ENCODE measurements at regions not wholly inside any gene's neighbourhood (a gene's known extent, or its start where the extent isn't known, plus 50 kb on each side); places are given as distances from the start of the nearest gene placed in this dataset.
"Not testable (repeated sequence)": the region's sequence is repeated elsewhere in the genome, so short reads cannot be mapped to it uniquely, and the experiment has no call there.

GRCh38 chr2:158866082-158866481 lies 71.0 kb downstream of the DAPL1 start:
- ATAC-seq (ENCODE audit: low FRiP score); H3K9me3 ChIP-seq (ENCODE audit: control insufficient read depth, low read length); DNase-seq; H3K27ac ChIP-seq (ENCODE audit: low read depth in 1 of 2, low read length in 2 of 2); H3K27me3 ChIP-seq (ENCODE audit: control insufficient read depth in 1 of 2, insufficient read depth in 2 of 2, low read length in 1 of 2); intact Hi-C loops (cut with DNase I); H3K4me3 ChIP-seq (ENCODE audit: low read length in 2 of 2); H3K4me1 ChIP-seq (ENCODE audit: control insufficient read depth in 1 of 2, insufficient read depth in 2 of 2, low read length in 2 of 2); H3K36me3 ChIP-seq (ENCODE audit: control insufficient read depth in 1 of 2, insufficient read depth in 2 of 2, low read length in 1 of 2): not testable (repeated sequence)
- 90 to 94% methylated on average over 12 of the region's 12 CpGs for WGBS, 2 donors

- H3K4me1 ChIP-seq (ENCODE audit: control insufficient read depth in 1 of 2, insufficient read depth in 2 of 2, low read length in 2 of 2); intact Hi-C loops (cut with DNase I); H3K27ac ChIP-seq (ENCODE audit: low read depth in 1 of 2, low read length in 2 of 2); H3K36me3 ChIP-seq (ENCODE audit: control insufficient read depth in 1 of 2, insufficient read depth in 2 of 2, low read length in 1 of 2); H3K9me3 ChIP-seq (ENCODE audit: control insufficient read depth, low read length); H3K4me3 ChIP-seq (ENCODE audit: low read length in 2 of 2); H3K27me3 ChIP-seq (ENCODE audit: control insufficient read depth in 1 of 2, insufficient read depth in 2 of 2, low read length in 1 of 2); ATAC-seq (ENCODE audit: low FRiP score); DNase-seq: not testable (repeated sequence)
- WGBS, 2 donors: 58 to 61% methylated on average over 18 of the region's 18 CpGs
Observed at GRCh38 chr2:158867531-158868191, 72.5 kb downstream of the DAPL1 start.

- H3K27ac ChIP-seq (ENCODE audit: low read depth in 1 of 2, low read length in 2 of 2); H3K9me3 ChIP-seq (ENCODE audit: control insufficient read depth, low read length); H3K4me3 ChIP-seq (ENCODE audit: low read length in 2 of 2); ATAC-seq (ENCODE audit: low FRiP score); H3K4me1 ChIP-seq (ENCODE audit: control insufficient read depth in 1 of 2, insufficient read depth in 2 of 2, low read length in 2 of 2); DNase-seq; intact Hi-C loops (cut with DNase I); H3K36me3 ChIP-seq (ENCODE audit: control insufficient read depth in 1 of 2, insufficient read depth in 2 of 2, low read length in 1 of 2); H3K27me3 ChIP-seq (ENCODE audit: control insufficient read depth in 1 of 2, insufficient read depth in 2 of 2, low read length in 1 of 2): not testable (repeated sequence)
- WGBS, 2 donors: 82 to 87% methylated on average over 7 of the region's 7 CpGs
Observed at GRCh38 chr2:158868386-158868785, 73.3 kb downstream of the DAPL1 start.

- H3K27ac ChIP-seq (ENCODE audit: low read depth in 1 of 2, low read length in 2 of 2); ATAC-seq (ENCODE audit: low FRiP score); H3K9me3 ChIP-seq (ENCODE audit: control insufficient read depth, low read length); H3K36me3 ChIP-seq (ENCODE audit: control insufficient read depth in 1 of 2, insufficient read depth in 2 of 2, low read length in 1 of 2); intact Hi-C loops (cut with DNase I); H3K4me3 ChIP-seq (ENCODE audit: low read length in 2 of 2); DNase-seq; H3K4me1 ChIP-seq (ENCODE audit: control insufficient read depth in 1 of 2, insufficient read depth in 2 of 2, low read length in 2 of 2); H3K27me3 ChIP-seq (ENCODE audit: control insufficient read depth in 1 of 2, insufficient read depth in 2 of 2, low read length in 1 of 2): not testable (repeated sequence)
- 55 to 89% methylated on average over 4 of the region's 6 CpGs for WGBS, 2 donors
Observed at GRCh38 chr2:158869122-158869521, 74.0 kb downstream of the DAPL1 start.

- intact Hi-C loops (cut with DNase I); H3K36me3 ChIP-seq (ENCODE audit: control insufficient read depth in 1 of 2, insufficient read depth in 2 of 2, low read length in 1 of 2): not testable (repeated sequence)
- WGBS, 2 donors: 76 to 89% methylated on average over 11 of the region's 11 CpGs
Observed at GRCh38 chr2:158869609-158870008, 74.5 kb downstream of the DAPL1 start.

GRCh38 chr2:158878003-158878402 lies 82.9 kb downstream of the DAPL1 start:
- H3K4me3 ChIP-seq (ENCODE audit: low read length in 2 of 2): no peak overlapping the region
- no peak overlapping the region for H3K27ac ChIP-seq (ENCODE audit: low read depth in 1 of 2, low read length in 2 of 2)
- ATAC-seq (ENCODE audit: low FRiP score): no peak
- H3K36me3 ChIP-seq (ENCODE audit: control insufficient read depth in 1 of 2, insufficient read depth in 2 of 2, low read length in 1 of 2): no peaks in the 10 kb centered on the region
- no peaks in the 10 kb centered on the region for H3K27me3 ChIP-seq (ENCODE audit: control insufficient read depth in 1 of 2, insufficient read depth in 2 of 2, low read length in 1 of 2)
- 86 to 94% methylated on average over 16 of the region's 16 CpGs for WGBS, 2 donors
- no peaks in the 10 kb centered on the region for H3K9me3 ChIP-seq (ENCODE audit: control insufficient read depth, low read length)
- intact Hi-C loops (cut with DNase I): no loop called here
- H3K4me1 ChIP-seq (ENCODE audit: control insufficient read depth in 1 of 2, insufficient read depth in 2 of 2, low read length in 2 of 2): no peaks in the 10 kb centered on the region
- no peak for DNase-seq

More at GRCh38 chr2:158869609-158870008, 74.5 kb downstream of the DAPL1 start:
- not testable (repeated sequence) for ATAC-seq (ENCODE audit: low FRiP score); H3K4me1 ChIP-seq (ENCODE audit: control insufficient read depth in 1 of 2, insufficient read depth in 2 of 2, low read length in 2 of 2); H3K27ac ChIP-seq (ENCODE audit: low read depth in 1 of 2, low read length in 2 of 2); H3K9me3 ChIP-seq (ENCODE audit: control insufficient read depth, low read length); DNase-seq; H3K4me3 ChIP-seq (ENCODE audit: low read length in 2 of 2); H3K27me3 ChIP-seq (ENCODE audit: control insufficient read depth in 1 of 2, insufficient read depth in 2 of 2, low read length in 1 of 2)

GRCh38 chr2:158879229-158879903 lies 84.2 kb downstream of the DAPL1 start:
- Histone ChIP-seq H3K27me3 (ENCODE audit: control insufficient read depth in 1 of 2, insufficient read depth in 2 of 2, low read length in 1 of 2) (no peaks in the 10 kb centered on the region), H3K4me3 (ENCODE audit: low read length in 2 of 2) (no peak overlapping the region), H3K4me1 (ENCODE audit: control insufficient read depth in 1 of 2, insufficient read depth in 2 of 2, low read length in 2 of 2) (no peaks in the 10 kb centered on the region), H3K27ac (ENCODE audit: low read depth in 1 of 2, low read length in 2 of 2) (no peak overlapping the region), H3K36me3 (ENCODE audit: control insufficient read depth in 1 of 2, insufficient read depth in 2 of 2, low read length in 1 of 2) (no peaks in the 10 kb centered on the region), H3K9me3 (ENCODE audit: control insufficient read depth, low read length) (no peaks in the 10 kb centered on the region)
- 93 to 95% methylated on average over 17 of the region's 17 CpGs for WGBS, 2 donors
- intact Hi-C loops (cut with DNase I): no loop called here
- no peak for DNase-seq
- ATAC-seq (ENCODE audit: low FRiP score): no peak

- WGBS, 2 donors: 90 to 92% methylated on average over 8 of the region's 8 CpGs
- no peaks in the 10 kb centered on the region for H3K27me3 ChIP-seq (ENCODE audit: control insufficient read depth in 1 of 2, insufficient read depth in 2 of 2, low read length in 1 of 2)
- no peak for DNase-seq
Observed at GRCh38 chr2:158882297-158882696, 86.1 kb upstream of the TANC1 start.

GRCh38 chr2:158884552-158884951 lies 83.9 kb upstream of the TANC1 start:
- DNase-seq; H3K4me3 ChIP-seq (ENCODE audit: low read length in 2 of 2); intact Hi-C loops (cut with DNase I); H3K27ac ChIP-seq (ENCODE audit: low read depth in 1 of 2, low read length in 2 of 2); H3K9me3 ChIP-seq (ENCODE audit: control insufficient read depth, low read length); H3K36me3 ChIP-seq (ENCODE audit: control insufficient read depth in 1 of 2, insufficient read depth in 2 of 2, low read length in 1 of 2); H3K4me1 ChIP-seq (ENCODE audit: control insufficient read depth in 1 of 2, insufficient read depth in 2 of 2, low read length in 2 of 2); H3K27me3 ChIP-seq (ENCODE audit: control insufficient read depth in 1 of 2, insufficient read depth in 2 of 2, low read length in 1 of 2); ATAC-seq (ENCODE audit: low FRiP score): not testable (repeated sequence)
- 89 to 92% methylated on average over 3 of the region's 3 CpGs for WGBS, 2 donors

More at GRCh38 chr2:158882297-158882696, 86.1 kb upstream of the TANC1 start:
- Histone ChIP-seq H3K36me3 (ENCODE audit: control insufficient read depth in 1 of 2, insufficient read depth in 2 of 2, low read length in 1 of 2) (no peaks in the 10 kb centered on the region), H3K9me3 (ENCODE audit: control insufficient read depth, low read length) (no peaks in the 10 kb centered on the region), H3K4me3 (ENCODE audit: low read length in 2 of 2) (no peak overlapping the region), H3K27ac (ENCODE audit: low read depth in 1 of 2, low read length in 2 of 2) (no peak overlapping the region), H3K4me1 (ENCODE audit: control insufficient read depth in 1 of 2, insufficient read depth in 2 of 2, low read length in 2 of 2) (no peaks in the 10 kb centered on the region)
- ATAC-seq (ENCODE audit: low FRiP score): no peak
- intact Hi-C loops (cut with DNase I): no loop called here

Data from aorta (tissue), 5 donors.